SK-N-SH treated with all-trans-retinoic acid at 6 μM for 48 hours (cell line): ENCODE measurements at regions not wholly inside any gene's neighbourhood (a gene's known extent, or its start where the extent isn't known, plus 50 kb on each side); places are given as distances from the start of the nearest gene placed in this dataset.

Source experiments
- ATAC-seq: fragments of 200-7000 bp; cut with Tn5 transposase; 3 replicates; pipeline ENCODE4 v1.9.1; 2020; ENCODE audit warnings: mild to moderate bottlenecking, moderate library complexity
- ARNTL ChIP-seq: fragments of 450-650 bp; formaldehyde crosslinking; IDR thresholded peaks from 2 replicates; pipeline ENCODE4 v1.5.0; 2020; ENCODE audit warnings: low read depth, mild to moderate bottlenecking, moderate library complexity, borderline replicate concordance
- BACH2 ChIP-seq: fragments of 250-450 bp; sonication (Bioruptor Pico); IDR thresholded peaks from 2 replicates; pipeline ENCODE4 v1.9.0; 2021; ENCODE audit warnings: mild to moderate bottlenecking, borderline replicate concordance
- CREB5 ChIP-seq: fragments of 250-450 bp; sonication (Bioruptor Pico); IDR thresholded peaks from 2 replicates; pipeline ENCODE4 v1.5.1; 2020; ENCODE audit warnings: low read depth, mild to moderate bottlenecking, moderate library complexity
- CSDC2 ChIP-seq: fragments of 250-450 bp; sonication (Bioruptor Pico); IDR thresholded peaks from 2 replicates; pipeline ENCODE4 v1.5.0; 2020; ENCODE audit warnings: mild to moderate bottlenecking, moderate library complexity
- CSRNP3 ChIP-seq: fragments of 250-450 bp; sonication (Bioruptor Pico); IDR thresholded peaks from 2 replicates; pipeline ENCODE4 v1.5.1; 2021; ENCODE audit warnings: mild to moderate bottlenecking, moderate library complexity
- ESRRG ChIP-seq: fragments of 250-450 bp; sonication (Bioruptor Pico); IDR thresholded peaks from 2 replicates; pipeline ENCODE4 v1.6.1; 2021; ENCODE audit warnings: mild to moderate bottlenecking
- GLIS3 ChIP-seq: fragments of 250-450 bp; sonication (Bioruptor Pico); IDR thresholded peaks from 2 replicates; pipeline ENCODE4 v1.5.0; 2020; ENCODE audit warnings: mild to moderate bottlenecking, moderate library complexity
- ISL1 ChIP-seq: fragments of 250-450 bp; sonication (Bioruptor Pico); IDR thresholded peaks from 2 replicates; pipeline ENCODE4 v2.1.2; 2022; ENCODE audit warnings: mild to moderate bottlenecking, moderate library complexity
- OSR1 ChIP-seq: fragments of 250-450 bp; sonication (Bioruptor Pico); IDR thresholded peaks from 2 replicates; pipeline ENCODE4 v1.8.0; 2022; ENCODE audit warnings: moderate library complexity, mild to moderate bottlenecking, inconsistent platforms
- PATZ1 ChIP-seq: fragments of 250-450 bp; sonication (Bioruptor Pico); IDR thresholded peaks from 2 replicates; pipeline ENCODE4 v1.8.0; 2020; ENCODE audit warnings: mild to moderate bottlenecking, moderate library complexity, borderline replicate concordance
- PPARA ChIP-seq: fragments of 250-450 bp; sonication (Bioruptor Pico); IDR thresholded peaks from 2 replicates; pipeline ENCODE4 v1.5.0; 2020; ENCODE audit warnings: mild to moderate bottlenecking, borderline replicate concordance
- SNAI2 ChIP-seq: fragments of 250-450 bp; sonication (Bioruptor Pico); IDR thresholded peaks from 2 replicates; pipeline ENCODE4 v1.5.0; 2020; ENCODE audit warnings: mild to moderate bottlenecking, moderate library complexity
- TCF4 ChIP-seq: fragments of 250-450 bp; sonication (Bioruptor Pico); IDR thresholded peaks from 2 replicates; pipeline ENCODE4 v1.8.0; 2021; ENCODE audit warnings: mild to moderate bottlenecking, moderate library complexity, borderline replicate concordance
- TOX ChIP-seq: fragments of 250-450 bp; sonication (Bioruptor Pico); IDR thresholded peaks from 2 replicates; pipeline ENCODE4 v1.8.0; 2021; ENCODE audit warnings: mild to moderate bottlenecking, moderate library complexity, borderline replicate concordance
- TSHZ2 ChIP-seq: fragments of 250-450 bp; sonication (Bioruptor Pico); IDR thresholded peaks from 2 replicates; pipeline ENCODE4 v1.5.0; 2020; ENCODE audit warnings: mild to moderate bottlenecking, moderate library complexity
- ZC3H10 ChIP-seq: fragments of 250-450 bp; sonication (Bioruptor Pico); IDR thresholded peaks from 2 replicates; pipeline ENCODE4 v1.5.1; 2021; ENCODE audit warnings: mild to moderate bottlenecking, moderate library complexity
- ZFP3 ChIP-seq: fragments of 250-450 bp; sonication (Bioruptor Pico); IDR thresholded peaks from 2 replicates; pipeline ENCODE4 v1.5.0; 2020; ENCODE audit warnings: mild to moderate bottlenecking, moderate library complexity
- ZFP30 ChIP-seq: fragments of 450-650 bp; formaldehyde crosslinking; IDR thresholded peaks from 2 replicates; pipeline ENCODE4 v1.5.0; 2022; ENCODE audit warnings: mild to moderate bottlenecking, moderate library complexity
- ZNF565 ChIP-seq: fragments of 450-650 bp; formaldehyde crosslinking; conservative IDR thresholded peaks from 2 replicates; pipeline ENCODE4 v1.5.0; 2020; ENCODE audit warnings: low read depth, mild to moderate bottlenecking, moderate library complexity
- ZNF70 ChIP-seq: fragments of 450-650 bp; formaldehyde crosslinking; IDR thresholded peaks from 2 replicates; pipeline ENCODE4 v1.5.0; 2020; ENCODE audit warnings: mild to moderate bottlenecking, moderate library complexity
- ZNF8 ChIP-seq: fragments of 450-650 bp; formaldehyde crosslinking; IDR thresholded peaks from 2 replicates; pipeline ENCODE4 v1.5.0; 2020; ENCODE audit warnings: mild to moderate bottlenecking, moderate library complexity

GRCh38 chr14:89743828-89744227, 210.7 kb downstream of the EFCAB11 start:
- no peak for ATAC-seq
- TF ChIP-seq SNAI2 (no peak), ZFP3 (no peak), TCF4 (no peak), CSDC2 (CRISPR knock-in tag) (no peak), TSHZ2 (CRISPR knock-in tag) (no peak), ZNF565 (no peak), ZC3H10 (no peak), ISL1 (CRISPR knock-in tag) (no peak), CREB5 (CRISPR knock-in tag) (no peak)
- TF ChIP-seq, all 23 proteins: peak for 0

- no peak for TF ChIP-seq ZFP3
- no peak for TF ChIP-seq ZNF70 (CRISPR knock-in tag)
- no peak for TF ChIP-seq ISL1 (CRISPR knock-in tag)
- no peak for TF ChIP-seq SNAI2
- ATAC-seq, result no peak
Observed at GRCh38 chr14:89740241-89740640, 214.3 kb downstream of the EFCAB11 start.

- TF ChIP-seq GLIS3 (CRISPR knock-in tag), result no peak
- no peak for TF ChIP-seq OSR1 (CRISPR knock-in tag)
- no peak for TF ChIP-seq PATZ1 (CRISPR knock-in tag)
- no peak for TF ChIP-seq ZFP3
- no peak for TF ChIP-seq SNAI2
- no peak for TF ChIP-seq PPARA (CRISPR knock-in tag)
- TF ChIP-seq ZC3H10, result no peak
- TF ChIP-seq CSDC2 (CRISPR knock-in tag), result no peak
- TF ChIP-seq ARNTL, result no peak
- TF ChIP-seq, all 23 proteins: peak for 0
- ATAC-seq, result no peak
Observed at GRCh38 chr14:89736881-89737280, 217.6 kb downstream of the EFCAB11 start.

GRCh38 chr14:89731396-89731933, 223.1 kb downstream of the EFCAB11 start:
- ATAC-seq, result no peak
- TF ChIP-seq ARNTL, result no peak
- no peak for TF ChIP-seq ZFP3
- TF ChIP-seq ZFP30 (CRISPR knock-in tag), result no peak
- no peak for TF ChIP-seq BACH2

- ATAC-seq, result no peak
- TF ChIP-seq ESRRG, result no peak
- no peak for TF ChIP-seq ZFP3
Observed at GRCh38 chr14:89730687-89731086, 223.8 kb downstream of the EFCAB11 start.

GRCh38 chr14:89728964-89729363, 225.6 kb downstream of the EFCAB11 start:
- ATAC-seq, result no peak
- TF ChIP-seq ZC3H10 (no peak), CREB5 (CRISPR knock-in tag) (no peak), TOX (no peak), CSRNP3 (CRISPR knock-in tag) (no peak), ZNF8 (no peak), ESRRG (no peak), OSR1 (CRISPR knock-in tag) (no peak), PATZ1 (CRISPR knock-in tag) (no peak), ZFP30 (CRISPR knock-in tag) (no peak), CSDC2 (CRISPR knock-in tag) (no peak), TCF4 (no peak)
